Cardiac fibroblast (primary cell): ENCODE measurements at regions not wholly inside any gene's neighbourhood (a gene's known extent, or its start where the extent isn't known, plus 50 kb on each side); places are given as distances from the start of the nearest gene placed in this dataset.

Experiments used
- DNase-seq, 2 donors: peaks; one replicate each; pipeline versions ENCODE4 v3.0.0 to v3.0.0-alpha.2; 2010; ENCODE audit warnings: low read depth in 2 of 2
- H3K4me3 ChIP-seq, 2 donors: replicated peaks in 1 of 2; 1 replicate in 1 of 2; 2 replicates in 1 of 2; pipeline ENCODE4 v1.5.1; 2011; ENCODE audit warnings: low read depth in 2 of 2, low read length in 2 of 2, mild to moderate bottlenecking in 2 of 2, moderate library complexity in 1 of 2
- TF ChIP-seq, protein P1 (sequence below): IDR thresholded peaks from one replicate; pipeline ENCODE4 v1.5.1; 2011; ENCODE audit warnings: low read depth, mild to moderate bottlenecking, low read length, inconsistent platforms

- DNase-seq: no peak
- TF ChIP-seq, protein P1, sequence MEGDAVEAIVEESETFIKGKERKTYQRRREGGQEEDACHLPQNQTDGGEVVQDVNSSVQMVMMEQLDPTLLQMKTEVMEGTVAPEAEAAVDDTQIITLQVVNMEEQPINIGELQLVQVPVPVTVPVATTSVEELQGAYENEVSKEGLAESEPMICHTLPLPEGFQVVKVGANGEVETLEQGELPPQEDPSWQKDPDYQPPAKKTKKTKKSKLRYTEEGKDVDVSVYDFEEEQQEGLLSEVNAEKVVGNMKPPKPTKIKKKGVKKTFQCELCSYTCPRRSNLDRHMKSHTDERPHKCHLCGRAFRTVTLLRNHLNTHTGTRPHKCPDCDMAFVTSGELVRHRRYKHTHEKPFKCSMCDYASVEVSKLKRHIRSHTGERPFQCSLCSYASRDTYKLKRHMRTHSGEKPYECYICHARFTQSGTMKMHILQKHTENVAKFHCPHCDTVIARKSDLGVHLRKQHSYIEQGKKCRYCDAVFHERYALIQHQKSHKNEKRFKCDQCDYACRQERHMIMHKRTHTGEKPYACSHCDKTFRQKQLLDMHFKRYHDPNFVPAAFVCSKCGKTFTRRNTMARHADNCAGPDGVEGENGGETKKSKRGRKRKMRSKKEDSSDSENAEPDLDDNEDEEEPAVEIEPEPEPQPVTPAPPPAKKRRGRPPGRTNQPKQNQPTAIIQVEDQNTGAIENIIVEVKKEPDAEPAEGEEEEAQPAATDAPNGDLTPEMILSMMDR: no peak
- no peak overlapping the region for H3K4me3 ChIP-seq
Observed at GRCh38 chr14:21995332-21995731, 321.7 kb upstream of the OR4E1 start.

DNA sequence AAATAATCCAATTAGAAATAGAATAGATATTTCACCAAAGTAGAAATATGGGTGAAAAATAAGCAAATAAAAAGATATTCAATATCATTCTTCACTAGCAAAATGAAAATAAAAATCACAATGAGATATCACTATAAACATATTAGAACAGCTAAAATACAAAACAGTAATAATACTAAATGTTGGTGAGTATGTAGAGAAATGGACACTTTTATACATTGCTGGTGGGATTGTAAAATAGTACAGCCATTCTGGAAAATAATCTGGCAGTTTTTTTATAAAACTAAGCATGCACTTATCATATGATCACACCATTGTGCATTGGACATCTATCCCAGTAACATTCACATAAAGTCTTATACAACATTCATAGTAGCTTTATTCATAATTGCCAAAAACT lies 320.2 kb upstream of the OR4E1 start:
- DNase-seq: no peak
- H3K4me3 ChIP-seq: no peak overlapping the region
- TF ChIP-seq, protein P1: no peak

GRCh38 chr14:21993070-21993469 lies 319.5 kb upstream of the OR4E1 start:
- no peak for DNase-seq
- TF ChIP-seq, protein P1: no peak
- H3K4me3 ChIP-seq: no peak overlapping the region

DNA sequence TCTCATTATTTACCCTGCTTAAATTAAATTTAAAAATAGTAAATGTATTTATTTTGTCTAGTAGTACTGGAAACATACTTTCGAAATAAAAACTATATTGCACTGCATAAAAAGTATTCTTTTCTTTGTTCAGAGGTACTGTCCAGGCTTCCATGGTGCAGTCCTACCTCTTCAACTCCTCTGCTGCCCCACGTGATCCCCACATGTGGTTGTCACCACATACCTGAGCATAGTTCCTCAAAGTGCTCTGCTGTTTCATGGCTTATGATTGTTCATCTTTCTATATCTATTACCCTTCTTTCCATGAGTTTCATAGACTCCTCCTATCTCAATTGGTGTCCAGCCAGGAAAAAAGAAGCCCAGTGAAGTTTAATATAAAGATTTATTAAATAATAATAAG lies 317.5 kb upstream of the OR4E1 start:
- no peak overlapping the region for H3K4me3 ChIP-seq
- DNase-seq: no peak
- TF ChIP-seq, protein P1: no peak

- TF ChIP-seq, protein P1: peak; percentile 31
- H3K4me3 ChIP-seq: no peak overlapping the region
- DNase-seq: peak in 1 of 2 donors; percentile 3
Observed at GRCh38 chr14:21990116-21990515, 316.5 kb upstream of the OR4E1 start.

GRCh38 chr14:21989090-21989489 lies 315.5 kb upstream of the OR4E1 start:
- peak in 1 of 2 donors; percentile 5 for DNase-seq
- no peak overlapping the region for H3K4me3 ChIP-seq
- TF ChIP-seq, protein P1: no peak

DNA sequence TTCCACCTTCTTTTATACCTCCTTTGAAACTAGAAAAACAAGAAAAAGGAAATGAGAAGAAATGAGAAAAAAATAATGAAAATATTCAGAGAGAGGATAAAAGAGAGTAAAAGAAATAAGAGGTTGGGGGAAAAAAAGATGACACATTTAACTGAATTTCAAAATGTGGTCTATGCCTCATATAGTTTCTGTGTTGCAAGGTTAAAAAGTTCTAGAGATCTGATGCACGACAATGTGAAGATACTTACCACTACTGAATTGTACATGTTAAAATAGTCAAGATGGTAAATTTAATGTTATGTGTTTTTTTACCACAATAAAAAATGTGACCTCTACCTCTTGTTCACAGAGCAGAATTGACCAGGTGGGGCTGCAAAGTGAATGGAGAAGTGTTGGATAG lies 314.8 kb upstream of the OR4E1 start:
- DNase-seq: no peak
- H3K4me3 ChIP-seq: no peak overlapping the region
- TF ChIP-seq, protein P1: no peak
